OCI-LY3 (cell line): ENCODE measurements at regions not wholly inside any gene's neighbourhood (a gene's known extent, or its start where the extent isn't known, plus 50 kb on each side); places are given as distances from the start of the nearest gene placed in this dataset.

Source experiments
- H2AFZ ChIP-seq: fragments of 200-600, 300-600 bp; shearing (Covaris generic); 2 replicates; pipeline ENCODE4 v1.6.0; 2014; ENCODE audit warnings: antibody characterized with exemption, low read depth, low read length
- H3K27ac ChIP-seq: fragments of 200-600, 300-600 bp; sonication (generic); 2 replicates; pipeline ENCODE4 v1.5.1; 2014; ENCODE audit warnings: mild to moderate bottlenecking, low read length, moderate library complexity, mixed read lengths
- H3K27me3 ChIP-seq: fragments of 200-600, 300-600 bp; sonication (generic); 2 replicates; pipeline ENCODE4 v1.6.1; 2014; ENCODE audit warnings: low read depth, low read length, mixed read lengths
- H3K36me3 ChIP-seq: fragments of 200-600, 300-600 bp; sonication (generic); replicated peaks from 2 replicates; pipeline ENCODE3; 2014; ENCODE audit warnings: low read depth, low read length, mixed read lengths
- H3K4me1 ChIP-seq: fragments of 300-600, 200-600 bp; sonication (generic); 2 replicates; pipeline ENCODE4 v1.6.1; 2014; ENCODE audit warnings: low read length, mixed read lengths
- H3K4me2 ChIP-seq: fragments of 200-600, 300-600 bp; sonication (generic); 2 replicates; pipeline ENCODE4 v1.6.1; 2014; ENCODE audit warnings: low read length, mixed read lengths
- H3K4me3 ChIP-seq: fragments of 300-600, 200-600 bp; sonication (generic); 2 replicates; pipeline ENCODE4 v1.5.1; 2014; ENCODE audit warnings: antibody characterized with exemption, mild to moderate bottlenecking, low read length, moderate library complexity
- H3K79me2 ChIP-seq: fragments of 300-600, 200-600 bp; shearing (Covaris generic); 2 replicates; pipeline ENCODE4 v1.6.1; 2014; ENCODE audit warnings: mild to moderate bottlenecking, low read length, mixed read lengths
- H3K9ac ChIP-seq: fragments of 300-600, 200-600 bp; shearing (Covaris generic); 2 replicates; pipeline ENCODE4 v1.6.0; 2014; ENCODE audit warnings: mild to moderate bottlenecking, low read length, moderate library complexity
- H3K9me3 ChIP-seq: fragments of 200-600, 300-600 bp; shearing (Covaris generic); 2 replicates; pipeline ENCODE4 v1.6.1; 2014; ENCODE audit warnings: low read length, mixed read lengths; ENCODE audit not compliant: insufficient read depth
- H4K20me1 ChIP-seq: fragments of 200-600, 300-600 bp; sonication (generic); 2 replicates; pipeline ENCODE4 v1.6.1; 2016; ENCODE audit warnings: low read length, mixed read lengths; ENCODE audit not compliant: insufficient read depth
- CTCF ChIP-seq: fragments of 200-600, 300-600 bp; sonication (generic); IDR thresholded peaks from 2 replicates; pipeline ENCODE4 v1.5.1; 2014; ENCODE audit warnings: antibody characterized with exemption, low read length, low read depth
- EZH2phosphoT487 ChIP-seq: fragments of 200-600 bp; shearing (Covaris generic); IDR thresholded peaks from 2 replicates; pipeline ENCODE4 v1.6.1; 2018; ENCODE audit warnings: antibody characterized with exemption, mixed run types, low read depth

GRCh38 chr9:126147186-126147935 lies 179.3 kb upstream of the MVB12B start:
- Histone ChIP-seq H3K79me2 (no peaks in the 10 kb centered on the region), H3K27ac (no peak overlapping the region), H4K20me1 (no peaks in the 10 kb centered on the region), H3K4me3 (no peak overlapping the region), H3K27me3 (peaks cover 30% of the 10 kb centered on the region), H3K9me3 (no peaks in the 10 kb centered on the region), H3K4me1 (peaks cover 30% of the 10 kb centered on the region), H3K4me2 (no peak overlapping the region), H2AFZ (no peak overlapping the region), H3K9ac (no peak overlapping the region), H3K36me3 (no peaks in the 10 kb centered on the region)
- TF ChIP-seq CTCF (no peak), EZH2phosphoT487 (no peak)

GRCh38 chr9:126147936-126148870 lies 178.4 kb upstream of the MVB12B start:
- Histone ChIP-seq H3K9ac (no peak overlapping the region), H3K27me3 (peaks cover 30% of the 10 kb centered on the region), H3K9me3 (no peaks in the 10 kb centered on the region), H3K4me2 (no peak overlapping the region), H3K4me3 (no peak overlapping the region), H2AFZ (no peak overlapping the region), H4K20me1 (no peaks in the 10 kb centered on the region), H3K36me3 (no peaks in the 10 kb centered on the region), H3K4me1 (peaks cover 30% of the 10 kb centered on the region), H3K79me2 (no peaks in the 10 kb centered on the region), H3K27ac (no peak overlapping the region)
- TF ChIP-seq EZH2phosphoT487 (no peak), CTCF (no peak)

GRCh38 chr9:126148994-126149393 lies 177.6 kb upstream of the MVB12B start:
- Histone ChIP-seq H3K27ac (no peak overlapping the region), H4K20me1 (no peaks in the 10 kb centered on the region), H3K9ac (no peak overlapping the region), H3K36me3 (no peaks in the 10 kb centered on the region), H3K27me3 (peaks cover 30% of the 10 kb centered on the region), H3K4me2 (no peak overlapping the region), H3K4me1 (peaks cover 28% of the 10 kb centered on the region), H3K79me2 (no peaks in the 10 kb centered on the region), H3K4me3 (no peak overlapping the region), H3K9me3 (no peaks in the 10 kb centered on the region), H2AFZ (no peak overlapping the region)
- TF ChIP-seq CTCF, result no peak

- Histone ChIP-seq H3K27ac (no peak overlapping the region), H2AFZ (no peak overlapping the region), H3K27me3 (peaks cover 30% of the 10 kb centered on the region), H3K4me2 (no peak overlapping the region), H4K20me1 (no peaks in the 10 kb centered on the region), H3K79me2 (no peaks in the 10 kb centered on the region), H3K4me1 (peaks cover 22% of the 10 kb centered on the region), H3K9ac (no peak overlapping the region), H3K9me3 (no peaks in the 10 kb centered on the region), H3K4me3 (no peak overlapping the region), H3K36me3 (no peaks in the 10 kb centered on the region)
- TF ChIP-seq EZH2phosphoT487, result no peak
- no peak for TF ChIP-seq CTCF
Measured at GRCh38 chr9:126149661-126150060, 177.0 kb upstream of the MVB12B start.
